RWPE2 (cell line): ENCODE measurements at regions not wholly inside any gene's neighbourhood (a gene's known extent, or its start where the extent isn't known, plus 50 kb on each side); places are given as distances from the start of the nearest gene placed in this dataset.
A peak's percentile ranks its signal among the peaks of the same experiment; 100 is the strongest.

Experiments
- ATAC-seq: fragments of 200-7000 bp; cut with Tn5 transposase; 3 replicates; pipeline ENCODE4 v1.9.1; 2021; ENCODE audit warnings: low read depth
- DNase-seq: peaks from one replicate; pipeline ENCODE4 v3.0.0-alpha.2; 2020; ENCODE audit warnings: low spot score
- H3K27ac ChIP-seq: fragments of 450-650 bp; 2 replicates; pipeline ENCODE4 v1.5.1; 2017; ENCODE audit warnings: mild to moderate bottlenecking; ENCODE audit not compliant: poor library complexity, severe bottlenecking
- H3K27me3 ChIP-seq: fragments of 250-450 bp; sonication (Bioruptor Pico); 2 replicates; pipeline ENCODE4 v1.5.1; 2021; ENCODE audit warnings: mild to moderate bottlenecking, moderate library complexity; ENCODE audit not compliant: insufficient read depth, poor library complexity, severe bottlenecking
- H3K36me3 ChIP-seq: fragments of 250-450 bp; sonication (Bioruptor Pico); 2 replicates; pipeline ENCODE4 v1.5.1; 2020; ENCODE audit warnings: low read depth, mild to moderate bottlenecking, moderate library complexity
- H3K4me1 ChIP-seq: fragments of 250-450 bp; sonication (Bioruptor Pico); 2 replicates; pipeline ENCODE4 v1.5.1; 2021; ENCODE audit warnings: mild to moderate bottlenecking, moderate library complexity; ENCODE audit not compliant: insufficient read depth, poor library complexity, severe bottlenecking
- H3K4me3 ChIP-seq: fragments of 250-450 bp; sonication (Bioruptor Pico); 2 replicates; pipeline ENCODE4 v1.5.1; 2021; ENCODE audit warnings: mild to moderate bottlenecking, moderate library complexity; ENCODE audit not compliant: severe bottlenecking
- H3K9me3 ChIP-seq: fragments of 250-450 bp; sonication (Bioruptor Pico); 2 replicates; pipeline ENCODE4 v1.5.1; 2021; ENCODE audit warnings: mild to moderate bottlenecking, moderate library complexity; ENCODE audit not compliant: severe bottlenecking
- TF ChIP-seq, protein P1 (sequence below): fragments of 450-650 bp; IDR thresholded peaks from one replicate; pipeline ENCODE4 v1.5.1; 2017; ENCODE audit warnings: mild to moderate bottlenecking, moderate library complexity; ENCODE audit not compliant: poor library complexity, severe bottlenecking

DNA sequence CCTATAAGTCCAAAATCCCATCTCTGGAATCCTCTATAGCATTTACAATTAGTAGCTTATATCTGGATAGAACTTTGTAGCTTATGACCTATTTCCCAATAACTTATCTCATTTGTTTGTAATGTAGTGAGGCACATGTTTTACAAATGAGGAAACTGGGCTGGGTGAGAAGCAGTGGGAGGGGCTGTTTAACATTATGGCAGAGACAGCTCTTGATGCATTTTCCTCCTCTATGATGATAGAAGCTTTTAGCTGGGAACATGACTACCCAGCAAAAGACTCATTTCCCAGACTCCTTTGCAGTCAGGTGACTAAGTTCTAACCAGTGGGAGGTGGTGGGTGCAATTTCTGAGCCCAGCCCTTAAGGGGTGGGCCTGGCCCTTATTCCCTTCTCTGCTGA, 179.7 kb downstream of the TTC8 start:
- H3K4me1 ChIP-seq = peaks cover 20% of the 10 kb centered on the region
- H3K9me3 ChIP-seq = no peaks in the 10 kb centered on the region
- no peaks in the 10 kb centered on the region for H3K36me3 ChIP-seq
- no peaks in the 10 kb centered on the region for H3K27me3 ChIP-seq
- ATAC-seq (peak; percentile 11; the same call in 1 of the 3 replicates), DNase-seq (no peak)
- H3K4me3 ChIP-seq = no peak overlapping the region
- TF ChIP-seq, protein P1, sequence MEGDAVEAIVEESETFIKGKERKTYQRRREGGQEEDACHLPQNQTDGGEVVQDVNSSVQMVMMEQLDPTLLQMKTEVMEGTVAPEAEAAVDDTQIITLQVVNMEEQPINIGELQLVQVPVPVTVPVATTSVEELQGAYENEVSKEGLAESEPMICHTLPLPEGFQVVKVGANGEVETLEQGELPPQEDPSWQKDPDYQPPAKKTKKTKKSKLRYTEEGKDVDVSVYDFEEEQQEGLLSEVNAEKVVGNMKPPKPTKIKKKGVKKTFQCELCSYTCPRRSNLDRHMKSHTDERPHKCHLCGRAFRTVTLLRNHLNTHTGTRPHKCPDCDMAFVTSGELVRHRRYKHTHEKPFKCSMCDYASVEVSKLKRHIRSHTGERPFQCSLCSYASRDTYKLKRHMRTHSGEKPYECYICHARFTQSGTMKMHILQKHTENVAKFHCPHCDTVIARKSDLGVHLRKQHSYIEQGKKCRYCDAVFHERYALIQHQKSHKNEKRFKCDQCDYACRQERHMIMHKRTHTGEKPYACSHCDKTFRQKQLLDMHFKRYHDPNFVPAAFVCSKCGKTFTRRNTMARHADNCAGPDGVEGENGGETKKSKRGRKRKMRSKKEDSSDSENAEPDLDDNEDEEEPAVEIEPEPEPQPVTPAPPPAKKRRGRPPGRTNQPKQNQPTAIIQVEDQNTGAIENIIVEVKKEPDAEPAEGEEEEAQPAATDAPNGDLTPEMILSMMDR = no peak
- H3K27ac ChIP-seq = peak overlapping the region; percentile 1

DNA sequence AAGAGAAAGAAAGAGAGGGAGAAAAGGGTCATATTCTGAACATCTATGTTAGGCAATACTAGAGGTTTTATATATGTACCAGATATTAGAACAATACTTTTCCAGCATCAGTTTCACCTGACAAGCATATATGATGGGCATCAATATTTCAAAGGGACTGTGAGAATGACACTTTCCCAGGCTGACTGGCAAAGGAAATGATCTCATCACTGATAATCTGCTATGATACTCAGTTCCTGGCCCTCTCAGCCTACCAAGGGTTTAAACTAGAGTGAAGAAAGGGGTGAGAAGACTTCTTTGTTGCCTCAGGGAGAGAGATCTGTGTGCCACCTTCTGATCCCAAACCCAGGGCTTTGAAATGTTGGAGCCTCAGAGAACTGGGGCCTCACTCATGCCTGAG, 183.5 kb downstream of the TTC8 start:
- DNase-seq (no peak), ATAC-seq (no peak)
- Histone ChIP-seq H3K27ac (no peak overlapping the region), H3K4me1 (peaks cover 6% of the 10 kb centered on the region), H3K4me3 (no peak overlapping the region), H3K36me3 (no peaks in the 10 kb centered on the region), H3K9me3 (no peaks in the 10 kb centered on the region), H3K27me3 (no peaks in the 10 kb centered on the region)
- TF ChIP-seq, protein P1 = no peak

DNA sequence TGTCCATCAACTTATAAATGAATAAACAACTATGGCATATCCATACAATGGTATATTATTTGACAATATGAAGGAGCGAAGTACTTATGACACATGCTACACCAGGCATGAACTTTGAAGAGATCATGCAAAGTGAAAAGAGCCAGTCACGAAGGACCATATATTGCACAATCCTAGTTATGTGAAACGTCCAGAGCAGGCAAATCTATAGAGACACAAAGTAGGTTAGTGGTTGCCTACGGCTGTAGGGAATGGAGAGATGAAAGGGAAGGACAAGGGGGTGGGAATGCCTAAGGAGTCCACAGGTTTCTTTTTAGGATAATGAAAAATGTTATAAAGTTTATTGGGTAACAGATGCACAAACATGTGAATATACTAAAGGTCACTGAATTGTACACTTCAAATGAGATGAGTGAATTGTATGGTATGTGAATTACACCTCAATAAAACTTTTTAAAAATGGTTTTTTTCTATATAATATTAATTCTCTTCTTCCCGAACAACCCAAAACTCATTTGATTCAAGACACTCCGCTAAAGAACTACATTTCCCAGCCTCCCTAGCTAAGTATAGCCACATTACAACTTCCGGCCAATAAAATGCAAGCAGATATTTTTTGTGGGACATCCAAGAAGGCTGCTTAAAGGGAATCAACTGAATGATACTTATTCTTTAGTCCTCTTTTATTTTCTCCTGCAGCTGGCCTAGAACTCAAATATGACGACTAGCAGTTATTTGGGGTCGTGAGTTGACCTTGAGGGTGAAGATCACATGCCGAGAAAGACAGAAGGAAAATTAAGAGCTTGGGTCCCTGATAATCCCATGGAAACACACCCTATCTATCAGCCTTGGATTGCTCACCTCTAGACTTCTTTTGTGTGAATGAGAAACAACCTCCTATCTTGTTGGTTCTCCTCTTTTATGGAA, 187.2 kb downstream of the TTC8 start:
- no peaks in the 10 kb centered on the region for H3K9me3 ChIP-seq
- no peaks in the 10 kb centered on the region for H3K4me1 ChIP-seq
- no peak for ATAC-seq
- no peak overlapping the region for H3K27ac ChIP-seq
- no peak overlapping the region for H3K4me3 ChIP-seq
- no peaks in the 10 kb centered on the region for H3K36me3 ChIP-seq
- H3K27me3 ChIP-seq = no peaks in the 10 kb centered on the region
- no peak for DNase-seq
- TF ChIP-seq, protein P1 = no peak

DNA sequence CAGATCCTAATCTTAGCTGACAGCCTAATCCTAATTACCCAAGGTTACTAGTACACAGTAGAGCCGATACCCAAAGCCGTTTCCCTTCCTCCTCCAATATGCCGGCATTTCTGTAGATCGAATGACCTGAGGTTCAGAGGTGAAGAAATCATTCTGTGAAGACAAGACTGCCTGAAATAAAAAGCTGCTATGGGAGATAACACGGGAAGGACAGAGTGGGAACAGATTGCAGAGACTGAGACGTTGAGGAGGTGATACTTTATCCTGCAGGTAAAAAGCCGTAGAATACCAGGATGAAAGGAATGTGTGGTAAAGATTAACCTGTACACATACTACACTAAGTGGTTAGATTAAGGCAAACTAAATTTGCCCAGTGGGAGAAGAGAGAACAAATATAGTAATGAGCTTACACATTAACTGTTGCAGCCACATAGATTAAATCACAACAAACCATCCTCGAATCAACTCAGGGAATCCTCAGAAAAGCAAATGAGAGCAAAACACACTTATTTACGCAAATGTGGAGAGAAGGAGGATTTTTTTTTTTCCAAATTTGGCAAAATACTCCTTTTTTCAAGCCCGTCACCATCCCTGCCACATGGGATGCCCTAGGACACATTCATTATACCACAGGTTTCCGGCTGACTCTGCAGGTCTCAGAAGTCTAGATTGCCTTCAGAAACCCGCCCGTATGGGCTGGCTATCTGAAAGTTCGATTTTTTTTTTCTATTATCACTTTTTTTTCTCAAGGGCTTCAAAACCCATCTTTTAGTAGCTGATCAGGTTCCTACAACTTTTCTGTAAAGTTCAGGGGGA, 188.0 kb downstream of the TTC8 start:
- no peak for ATAC-seq
- no peak overlapping the region for H3K4me3 ChIP-seq
- no peaks in the 10 kb centered on the region for H3K9me3 ChIP-seq
- H3K4me1 ChIP-seq = no peaks in the 10 kb centered on the region
- DNase-seq = no peak
- no peaks in the 10 kb centered on the region for H3K36me3 ChIP-seq
- TF ChIP-seq, protein P1 = no peak
- H3K27me3 ChIP-seq = no peaks in the 10 kb centered on the region
- no peak overlapping the region for H3K27ac ChIP-seq
